K562 (cell line): ENCODE measurements at regions not wholly inside any gene's neighbourhood (a gene's known extent, or its start where the extent isn't known, plus 50 kb on each side); places are given as distances from the start of the nearest gene placed in this dataset.

Experiments used
- ATAC-seq: fragments of 200-7000 bp; cut with Tn5 transposase; 3 replicates; pipeline ENCODE4 v1.9.1; 2020; ENCODE audit warnings: moderate library complexity
- BruUV-seq: library from RNA; stranded (reverse); fragments of 400-500 nt; replicated peaks from 2 replicates; lab custom pipeline; 2021; lab: Mats Ljungman, UMichigan
- CTCF ChIA-PET: fragments of 300-600 bp; formaldehyde crosslinking; extraction: SDS; loops from one replicate; lab custom pipeline; 2021; ENCODE audit warnings: low intra/inter-chr PET ratio; lab: Yijun Ruan, JAX
- POLR2A ChIA-PET: fragments of 300-600, 350-650 bp; sonication (Branson Sonifier 250); formaldehyde crosslinking; extraction: SDS; loops from one replicate; lab custom pipeline; 2021; ENCODE audit warnings: antibody characterized with exemption, inconsistent platforms; lab: Yijun Ruan, JAX
- DNase-seq, 4 experiments: peaks; one replicate each; pipeline versions ENCODE4 v3.0.0 to v3.0.0-alpha.2; 2011 to 2018; ENCODE audit warnings: low spot score in 3 of 4, mixed read lengths in 3 of 4; ENCODE audit errors: extremely low read depth in 1 of 4
- FAIRE-seq: peaks from 2 replicates; lab custom pipeline; 2011; peaks lifted over from hg19 to GRCh38; lab: Jason Lieb, UNC
- H2AFZ ChIP-seq: 2 replicates; pipeline ENCODE4 v1.6.0; 2011; ENCODE audit warnings: low read depth, low read length, control low read depth, inconsistent platforms
- H3K27ac ChIP-seq: fragments of 200-600 bp; 3 replicates; pipeline ENCODE4 v1.8.0; 2011; ENCODE audit warnings: low read depth, mild to moderate bottlenecking, control low read depth, inconsistent platforms, low read length, moderate library complexity, mixed read lengths; ENCODE audit errors: extremely low read depth
- H3K27me3 ChIP-seq, 2 experiments: fragments of 300-600 bp in 1 of 2; 2 replicates in 1 of 2; 3 replicates in 1 of 2; pipeline versions ENCODE4 v1.6.0 to v1.8.0; 2011; ENCODE audit warnings: inconsistent platforms in 2 of 2, low read length in 2 of 2, mild to moderate bottlenecking in 1 of 2, mixed read lengths in 1 of 2, moderate library complexity in 1 of 2; ENCODE audit not compliant: control insufficient read depth in 2 of 2, insufficient read depth in 2 of 2
- H3K36me3 ChIP-seq: fragments of 300-600 bp; 3 replicates; pipeline ENCODE4 v1.8.0; 2011; ENCODE audit warnings: mild to moderate bottlenecking, low read length, inconsistent platforms; ENCODE audit not compliant: control insufficient read depth, insufficient read depth
- H3K4me1 ChIP-seq, 2 experiments: fragments of 200-600 bp in 1 of 2; replicated peaks in 1 of 2; 2 replicates in 1 of 2; 3 replicates in 1 of 2; pipeline versions ENCODE4 v1.5.1 to v1.8.0; 2011; ENCODE audit warnings: inconsistent platforms in 2 of 2, low read length in 2 of 2, mild to moderate bottlenecking in 1 of 2, mixed read lengths in 1 of 2, moderate library complexity in 1 of 2; ENCODE audit not compliant: control insufficient read depth in 2 of 2, insufficient read depth in 2 of 2
- H3K4me2 ChIP-seq: 2 replicates; pipeline ENCODE4 v1.6.1; 2011; ENCODE audit warnings: low read length, control low read depth, inconsistent platforms, mixed read lengths; ENCODE audit not compliant: insufficient read depth
- H3K4me3 ChIP-seq: fragments of 200-600 bp; sonication (generic), shearing (Covaris generic); 2 replicates; pipeline ENCODE4 v1.5.1; 2016; ENCODE audit warnings: control low read depth, inconsistent platforms
- H3K79me2 ChIP-seq: fragments of 200-600 bp; 3 replicates; pipeline ENCODE4 v1.8.0; 2011; ENCODE audit warnings: low read length, inconsistent platforms; ENCODE audit not compliant: control insufficient read depth, insufficient read depth
- H3K9ac ChIP-seq, 2 experiments: 2 replicates each; pipeline versions ENCODE4 v1.6.0 to v1.6.1; 2011; ENCODE audit warnings: low read depth in 2 of 2, low read length in 2 of 2, control low read depth in 1 of 2, inconsistent platforms in 1 of 2, mild to moderate bottlenecking in 1 of 2, mixed read lengths in 1 of 2; ENCODE audit not compliant: insufficient read depth in 1 of 2
- H3K9me1 ChIP-seq: one replicate; pipeline ENCODE4 v1.6.0; 2011; ENCODE audit warnings: inconsistent platforms, mild to moderate bottlenecking, low read length, moderate library complexity; ENCODE audit not compliant: control insufficient read depth, insufficient read depth
- H3K9me3 ChIP-seq: replicated peaks from 2 replicates; pipeline ENCODE4 v1.5.1; 2011; ENCODE audit warnings: low read depth, low read length, inconsistent platforms; ENCODE audit not compliant: control insufficient read depth, insufficient read depth
- H4K20me1 ChIP-seq: replicated peaks from 2 replicates; pipeline ENCODE4 v1.6.1; 2011; ENCODE audit warnings: low read length, inconsistent platforms, mixed read lengths; ENCODE audit not compliant: control insufficient read depth, insufficient read depth
- CBX5 ChIP-seq: IDR thresholded peaks from 2 replicates; pipeline ENCODE4 v1.6.1; 2014; ENCODE audit warnings: low read depth, borderline replicate concordance
- GATAD2B ChIP-seq: fragments of 450-650 bp; IDR thresholded peaks from 2 replicates; pipeline ENCODE4 v1.6.1; 2017; ENCODE audit warnings: mild to moderate bottlenecking, borderline replicate concordance
- HIVEP1 ChIP-seq: fragments of 250-450 bp; sonication (Bioruptor Pico); IDR thresholded peaks from 2 replicates; pipeline ENCODE4 v1.4.0; 2020; ENCODE audit warnings: mild to moderate bottlenecking
- KDM5B ChIP-seq: fragments of 200-600 bp; sonication (generic); IDR thresholded peaks from 2 replicates; pipeline ENCODE4 v1.6.1; 2012; ENCODE audit warnings: low read depth, mild to moderate bottlenecking, moderate library complexity, low read length, control low read depth, inconsistent platforms; ENCODE audit not compliant: insufficient replicate concordance
- NFE2 ChIP-seq: IDR thresholded peaks from 2 replicates; pipeline ENCODE4 v1.6.1; 2014; ENCODE audit warnings: antibody characterized with exemption, low read depth
- NFIX ChIP-seq: fragments of 250-450 bp; sonication (Bioruptor Pico); IDR thresholded peaks from 2 replicates; pipeline ENCODE4 v1.4.0; 2020; ENCODE audit warnings: low read depth, mild to moderate bottlenecking, moderate library complexity
- RBM17 ChIP-seq: fragments of 200-400 bp; formaldehyde crosslinking; IDR thresholded peaks from 2 replicates; pipeline ENCODE4 v1.6.1; 2017; ENCODE audit warnings: low read depth, mild to moderate bottlenecking, low read length, borderline replicate concordance
- SFPQ ChIP-seq: fragments of 200-400 bp; formaldehyde crosslinking; IDR thresholded peaks from 2 replicates; pipeline ENCODE4 v1.6.1; 2017; ENCODE audit warnings: mild to moderate bottlenecking, low read depth, low read length, moderate library complexity
- SMAD2 ChIP-seq: fragments of 150-350 bp; IDR thresholded peaks from 2 replicates; pipeline ENCODE4 v1.6.1; 2014; ENCODE audit warnings: low read depth, mild to moderate bottlenecking, low read length
- ZBED1 ChIP-seq: IDR thresholded peaks from 2 replicates; pipeline ENCODE4 v1.6.1; 2014
- ZKSCAN3 ChIP-seq: fragments of 250-450 bp; sonication (Bioruptor Pico); IDR thresholded peaks from 2 replicates; pipeline ENCODE4 v1.4.0; 2020
- ZNF165 ChIP-seq: fragments of 250-450 bp; sonication (Bioruptor Pico); IDR thresholded peaks from 2 replicates; pipeline ENCODE4 v1.4.0; 2020; ENCODE audit warnings: borderline replicate concordance
- ZNF445 ChIP-seq: fragments of 250-450 bp; sonication (Bioruptor Pico); IDR thresholded peaks from 2 replicates; pipeline ENCODE4 v1.4.0; 2020; ENCODE audit warnings: low read depth, mild to moderate bottlenecking, moderate library complexity
- WGBS: fragments of 100-300 bp; shearing (Covaris generic); methylation state at CpG from one replicate; pipeline ENCODE4 v1.1.6; 2016; ENCODE audit warnings: low coverage, mixed read lengths; ENCODE audit not compliant: insufficient coverage; ENCODE audit errors: missing lambda C conversion rate; 5-methylcytosine and 5-hydroxymethylcytosine counted together
- in situ Hi-C: fragments of 300-500 bp; cut with MboI; formaldehyde crosslinking; loops from 4 replicates; pipeline ENCODE4 v1.15.0; 2018; ENCODE audit warnings: inconsistent platforms, mixed read lengths
- intact Hi-C: fragments of 100-400 bp; cut with micrococcal nuclease; formaldehyde crosslinking; loops from 2 replicates; pipeline ENCODE4 v1.14.2; 2022
- TF ChIP-seq, protein P1 (sequence below): IDR thresholded peaks from 2 replicates; pipeline ENCODE4 v1.6.1; 2012; ENCODE audit warnings: low read depth, low read length, improper control_type of control experiment, borderline replicate concordance
- TF ChIP-seq, protein P2 (sequence below): fragments of 250-450 bp; sonication (Bioruptor Pico); IDR thresholded peaks from 2 replicates; pipeline ENCODE4 v1.5.0; 2022; ENCODE audit warnings: mild to moderate bottlenecking

DNA sequence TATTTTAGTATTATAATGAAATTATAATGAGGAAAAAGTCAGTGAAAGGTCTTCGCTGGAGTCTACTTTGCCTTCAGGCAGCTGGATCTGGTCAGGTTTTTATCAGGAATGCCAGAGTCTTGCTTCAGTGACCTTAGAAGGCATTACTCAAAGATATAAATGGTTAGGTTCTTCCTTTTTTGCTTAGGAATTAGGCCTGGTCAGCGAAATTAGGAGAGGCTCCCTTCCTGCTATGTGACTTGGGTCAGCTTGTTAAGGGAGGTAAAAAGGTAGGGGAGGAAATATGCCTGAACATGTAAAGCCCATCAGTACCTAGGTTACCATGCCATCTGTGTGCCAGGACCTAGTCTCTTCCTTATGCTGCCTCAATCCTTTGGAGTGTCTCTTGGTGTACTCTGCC lies 115.1 kb downstream of the OTOR start:
- Histone ChIP-seq H3K36me3 (no peaks in the 10 kb centered on the region), H3K27ac (no peak overlapping the region), H3K4me3 (no peak overlapping the region), H3K9ac (no peak overlapping the region), H2AFZ (no peak overlapping the region), H3K9me1 (no peaks in the 10 kb centered on the region), H3K79me2 (no peaks in the 10 kb centered on the region), H3K4me2 (no peak overlapping the region), H3K27me3 (no peaks in the 10 kb centered on the region), H3K4me1 (no peaks in the 10 kb centered on the region), H3K9me3 (no peaks in the 10 kb centered on the region), H4K20me1 (no peaks in the 10 kb centered on the region)
- intact Hi-C loops: no loop called here
- ChIA-PET CTCF (no interaction called here), POLR2A (no interaction called here)
- no peak for TF ChIP-seq ZNF445 (CRISPR knock-in tag)
- TF ChIP-seq ZNF165 (CRISPR knock-in tag): no peak
- no peak for TF ChIP-seq RBM17
- TF ChIP-seq, protein P1, sequence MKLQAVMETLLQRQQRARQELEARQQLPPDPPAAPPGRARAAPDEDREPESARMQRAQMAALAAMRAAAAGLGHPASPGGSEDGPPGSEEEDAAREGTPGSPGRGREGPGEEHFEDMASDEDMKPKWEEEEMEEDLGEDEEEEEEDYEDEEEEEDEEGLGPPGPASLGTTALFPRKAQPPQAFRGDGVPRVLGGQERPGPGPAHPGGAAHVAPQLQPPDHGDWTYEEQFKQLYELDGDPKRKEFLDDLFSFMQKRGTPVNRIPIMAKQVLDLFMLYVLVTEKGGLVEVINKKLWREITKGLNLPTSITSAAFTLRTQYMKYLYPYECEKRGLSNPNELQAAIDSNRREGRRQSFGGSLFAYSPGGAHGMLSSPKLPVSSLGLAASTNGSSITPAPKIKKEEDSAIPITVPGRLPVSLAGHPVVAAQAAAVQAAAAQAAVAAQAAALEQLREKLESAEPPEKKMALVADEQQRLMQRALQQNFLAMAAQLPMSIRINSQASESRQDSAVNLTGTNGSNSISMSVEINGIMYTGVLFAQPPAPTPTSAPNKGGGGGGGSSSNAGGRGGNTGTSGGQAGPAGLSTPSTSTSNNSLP: no peak
- no peak for TF ChIP-seq CBX5
- no peak for TF ChIP-seq SMAD2
- no peak for TF ChIP-seq HIVEP1 (CRISPR knock-in tag)
- no peak for TF ChIP-seq NFIX (CRISPR knock-in tag)
- no peak for TF ChIP-seq KDM5B
- TF ChIP-seq, protein P2, sequence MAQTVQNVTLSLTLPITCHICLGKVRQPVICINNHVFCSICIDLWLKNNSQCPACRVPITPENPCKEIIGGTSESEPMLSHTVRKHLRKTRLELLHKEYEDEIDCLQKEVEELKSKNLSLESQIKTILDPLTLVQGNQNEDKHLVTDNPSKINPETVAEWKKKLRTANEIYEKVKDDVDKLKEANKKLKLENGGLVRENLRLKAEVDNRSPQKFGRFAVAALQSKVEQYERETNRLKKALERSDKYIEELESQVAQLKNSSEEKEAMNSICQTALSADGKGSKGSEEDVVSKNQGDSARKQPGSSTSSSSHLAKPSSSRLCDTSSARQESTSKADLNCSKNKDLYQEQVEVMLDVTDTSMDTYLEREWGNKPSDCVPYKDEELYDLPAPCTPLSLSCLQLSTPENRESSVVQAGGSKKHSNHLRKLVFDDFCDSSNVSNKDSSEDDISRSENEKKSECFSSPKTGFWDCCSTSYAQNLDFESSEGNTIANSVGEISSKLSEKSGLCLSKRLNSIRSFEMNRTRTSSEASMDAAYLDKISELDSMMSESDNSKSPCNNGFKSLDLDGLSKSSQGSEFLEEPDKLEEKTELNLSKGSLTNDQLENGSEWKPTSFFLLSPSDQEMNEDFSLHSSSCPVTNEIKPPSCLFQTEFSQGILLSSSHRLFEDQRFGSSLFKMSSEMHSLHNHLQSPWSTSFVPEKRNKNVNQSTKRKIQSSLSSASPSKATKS: no peak
- no peak for TF ChIP-seq GATAD2B
- TF ChIP-seq NFE2: no peak
- TF ChIP-seq SFPQ: no peak
- no peak for TF ChIP-seq ZKSCAN3 (CRISPR knock-in tag)
- TF ChIP-seq ZBED1: no peak
- FAIRE-seq: no peak
- WGBS: 0% methylated on average over 2 of the region's 2 CpGs
- no TSS peak for BruUV-seq
- in situ Hi-C loops: no loop called here
- no peak for DNase-seq
- no peak for ATAC-seq
